HG03575 (cell line): ENCODE measurements at regions not wholly inside any gene's neighbourhood (a gene's known extent, or its start where the extent isn't known, plus 50 kb on each side); places are given as distances from the start of the nearest gene placed in this dataset.

Experiments used
- ATAC-seq: cut with Tn5 transposase; IDR thresholded peaks from one replicate; pipeline ENCODE4 v1.9.1; 2021; ENCODE audit not compliant: unreplicated experiment, insufficient number of reproducible peaks, low FRiP score; ENCODE audit errors: extremely low read depth

DNA sequence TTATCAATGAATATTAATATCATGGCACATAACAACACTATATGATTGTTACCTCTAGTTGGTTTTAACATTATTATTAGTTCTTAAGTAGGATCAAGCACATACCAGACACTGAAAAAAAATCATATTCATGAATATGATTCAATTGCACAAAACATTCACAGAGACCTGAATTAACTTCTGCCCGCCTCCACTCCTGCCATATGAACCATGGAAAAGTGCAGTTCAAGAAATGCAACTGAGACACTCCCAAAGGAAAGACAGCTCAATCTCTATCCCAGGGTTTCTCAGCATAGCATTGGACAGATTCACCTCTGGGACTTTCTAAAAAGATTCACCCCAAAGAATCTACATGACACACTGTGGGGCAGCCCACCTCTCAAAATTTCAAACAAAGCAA, 103.5 kb upstream of the KCNIP4 start:
- ATAC-seq: no peak

DNA sequence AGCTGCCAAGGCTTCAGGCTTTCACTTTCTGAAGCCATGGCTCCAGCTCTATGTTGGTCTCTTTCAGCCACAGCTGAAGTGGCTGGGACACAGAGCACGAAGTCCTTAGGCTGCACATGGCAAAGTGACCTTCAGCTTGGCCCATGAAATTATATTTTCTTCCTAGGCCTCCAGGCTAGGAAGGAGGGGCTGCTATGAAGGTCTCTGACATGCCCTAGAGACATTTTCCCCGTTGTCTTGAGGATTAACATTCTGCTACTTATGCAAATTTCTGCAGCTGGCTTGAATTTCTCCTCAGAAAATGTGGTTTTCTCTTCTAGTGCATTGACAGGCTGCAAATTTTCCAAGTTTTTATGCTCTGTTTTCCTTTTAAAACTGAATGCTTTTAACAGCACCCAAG, 99.8 kb upstream of the KCNIP4 start:
- ATAC-seq: no peak

DNA sequence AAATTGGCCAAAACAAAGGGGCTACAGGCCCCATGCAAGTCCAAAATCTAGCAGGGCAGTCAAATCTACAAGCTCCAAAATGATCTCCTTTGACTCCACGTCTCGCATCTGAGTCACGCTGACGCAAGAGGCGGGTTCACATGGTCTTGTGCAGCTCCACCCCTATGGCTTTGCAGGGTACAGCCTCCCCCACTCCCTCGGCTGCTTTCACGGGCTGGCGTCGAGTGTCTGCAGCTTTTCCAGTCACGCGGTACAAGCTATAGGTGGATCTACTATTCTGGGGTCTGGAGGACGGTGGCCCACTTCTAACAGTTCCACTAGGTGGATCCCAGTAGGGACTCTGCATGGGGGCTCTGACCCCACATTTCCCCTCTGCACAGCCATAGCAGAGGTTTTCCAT, 99.2 kb upstream of the KCNIP4 start:
- no peak for ATAC-seq

DNA sequence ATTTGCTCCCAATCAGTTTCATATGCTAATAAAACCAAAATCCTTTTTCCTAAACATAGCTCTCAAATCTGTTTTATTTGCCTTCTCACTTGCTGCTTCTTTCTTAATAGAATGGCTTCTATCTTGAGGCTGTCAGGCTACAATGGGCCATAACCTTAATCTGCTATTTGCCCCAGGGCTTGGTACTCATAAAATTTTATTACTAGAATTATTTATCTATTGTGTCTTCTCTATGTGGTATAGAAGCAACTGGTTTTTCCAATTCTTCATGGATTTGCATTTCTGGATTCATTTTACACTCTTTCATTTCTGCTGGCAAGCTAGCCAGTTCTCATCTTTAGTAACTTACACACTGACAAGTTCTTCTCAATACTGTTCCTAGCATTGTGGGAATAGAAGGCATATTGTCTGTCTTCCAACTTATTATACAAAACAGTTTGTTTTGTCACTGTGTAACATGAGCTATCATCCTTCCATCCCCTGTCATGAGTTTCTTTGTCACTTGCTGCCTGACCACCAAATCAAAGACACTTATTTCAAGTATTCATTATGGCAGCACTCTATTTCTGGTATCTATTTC, 96.6 kb upstream of the KCNIP4 start:
- no peak for ATAC-seq

DNA sequence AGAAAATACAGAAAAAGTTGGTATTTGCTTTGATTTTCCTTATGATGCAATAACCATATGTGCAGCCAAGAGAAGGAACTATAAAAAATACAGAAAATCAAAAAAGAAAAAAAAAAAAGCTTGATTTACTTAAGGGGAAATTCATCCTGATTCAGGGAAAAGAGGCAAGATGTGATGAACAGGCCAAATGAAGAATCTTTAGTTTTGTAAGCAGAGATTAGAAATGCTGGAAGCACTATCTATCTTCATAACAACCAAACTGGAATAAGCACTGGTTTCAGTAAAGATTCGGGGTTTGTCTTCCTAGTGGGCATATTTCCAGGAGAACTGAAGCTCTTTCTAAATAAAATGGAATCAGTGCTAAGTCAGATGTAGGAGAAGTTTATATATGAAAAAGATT, 82.9 kb upstream of the KCNIP4 start:
- no peak for ATAC-seq

DNA sequence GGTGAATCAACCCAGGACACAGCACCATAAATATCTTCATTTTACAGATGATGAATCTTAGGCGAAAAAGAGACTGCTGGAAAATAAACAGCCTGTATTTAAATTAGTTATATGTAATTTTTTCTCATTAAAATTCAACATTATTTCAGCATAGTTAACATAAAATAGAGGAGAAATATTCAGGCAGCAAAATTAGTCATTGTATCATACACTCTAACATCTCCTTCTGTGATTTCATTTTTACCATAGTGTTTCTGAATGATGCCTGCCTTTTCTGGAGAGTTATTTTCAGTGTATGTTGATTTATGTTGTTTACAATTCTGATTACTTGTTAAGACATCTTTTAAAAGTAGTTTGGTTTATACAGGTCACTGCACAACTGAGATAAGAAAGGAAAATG, 82.3 kb upstream of the KCNIP4 start:
- no peak for ATAC-seq

DNA sequence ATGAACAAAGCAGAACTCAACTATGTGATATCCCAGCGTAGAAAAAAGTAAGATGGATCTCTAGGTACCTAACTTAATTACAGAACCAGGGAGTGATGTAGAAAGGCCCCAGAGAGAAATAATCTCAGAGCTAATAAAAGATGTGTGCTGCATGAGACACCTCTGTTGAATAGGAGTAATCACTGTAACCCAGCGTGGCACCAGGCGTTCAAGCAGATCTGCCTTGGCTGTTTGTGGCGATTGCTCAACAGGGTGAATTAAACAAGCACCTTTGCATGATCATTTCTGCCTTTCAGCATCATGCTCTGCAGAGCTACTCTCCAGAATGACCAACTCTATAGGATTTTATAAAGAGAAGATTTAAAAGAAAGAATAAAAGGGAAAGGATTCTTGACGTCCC, 81.7 kb upstream of the KCNIP4 start:
- ATAC-seq: no peak

DNA sequence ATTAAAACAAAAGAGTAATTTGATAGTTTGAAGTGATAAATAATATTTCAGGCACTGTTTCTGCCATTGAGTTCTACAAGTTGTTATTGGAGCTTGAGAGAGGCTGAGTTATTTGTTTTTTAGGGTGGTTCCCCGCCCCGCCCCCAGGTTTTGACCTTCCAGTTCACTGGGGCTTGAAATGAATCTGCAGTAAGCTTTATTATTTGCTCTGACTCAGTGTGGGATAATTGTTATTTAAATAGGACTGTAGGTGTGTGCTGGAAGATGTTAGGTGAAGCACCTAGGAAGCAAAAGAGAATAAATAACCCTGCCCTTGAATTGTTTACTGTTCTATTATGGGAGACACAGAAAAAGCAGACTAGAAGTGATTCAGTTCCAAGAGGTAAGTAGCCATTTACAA, 81.2 kb upstream of the KCNIP4 start:
- ATAC-seq: no peak

DNA sequence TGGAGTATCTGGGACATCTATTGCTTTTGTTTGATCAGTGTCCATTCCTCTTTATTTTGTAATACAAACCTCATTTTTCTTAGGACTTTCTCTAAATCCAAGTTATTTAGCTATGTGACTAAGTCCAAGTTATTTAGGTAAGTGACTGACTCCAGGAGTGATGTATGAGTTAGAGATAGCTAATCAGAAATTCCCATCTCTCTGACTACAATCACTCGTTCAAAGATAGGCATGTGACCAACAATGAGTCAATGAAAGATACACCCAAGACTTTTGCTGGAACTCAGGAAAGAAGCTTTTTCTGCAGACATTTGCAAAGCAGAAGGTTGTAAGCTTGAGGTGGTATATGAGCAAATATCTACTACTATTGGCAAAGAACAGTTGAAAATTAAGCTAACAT, 72.5 kb upstream of the KCNIP4 start:
- no peak for ATAC-seq

DNA sequence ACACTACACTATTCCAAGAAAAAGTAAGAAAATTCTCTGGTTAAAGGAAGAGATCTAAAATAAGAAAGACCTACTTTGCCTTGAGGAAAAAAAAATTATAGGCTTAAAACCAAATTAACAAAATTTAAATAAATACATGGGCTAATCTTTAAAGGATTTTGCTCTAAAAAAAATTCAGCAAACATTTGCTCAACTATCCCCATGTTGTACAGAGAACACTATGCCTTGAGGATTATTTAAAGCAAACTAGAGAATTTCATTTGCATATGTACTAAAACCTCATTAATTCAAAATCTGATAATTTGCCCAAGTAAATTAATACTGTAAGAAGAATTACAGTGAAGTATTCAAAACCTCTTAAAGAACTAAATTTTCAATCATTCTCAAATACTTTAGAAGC, 71.6 kb upstream of the KCNIP4 start:
- no peak for ATAC-seq

DNA sequence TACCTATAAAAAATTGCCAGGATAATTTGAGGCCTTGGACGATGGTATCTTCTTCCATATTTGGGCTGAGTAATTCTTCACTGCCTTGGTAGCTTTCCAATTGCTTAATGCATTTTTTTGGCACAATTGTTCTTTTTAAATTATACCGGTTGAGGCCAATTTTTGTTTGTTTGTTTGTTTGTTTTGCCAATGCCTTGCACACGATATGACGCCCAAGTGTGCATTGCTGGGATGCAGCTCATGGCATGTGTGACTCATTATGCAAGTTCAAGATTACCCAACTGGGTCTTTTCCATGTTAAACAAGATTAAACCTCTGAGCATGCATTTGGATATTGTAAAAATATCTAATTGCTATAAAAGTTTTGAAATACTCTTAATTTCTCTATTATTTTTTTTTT, 71.1 kb upstream of the KCNIP4 start:
- no peak for ATAC-seq

DNA sequence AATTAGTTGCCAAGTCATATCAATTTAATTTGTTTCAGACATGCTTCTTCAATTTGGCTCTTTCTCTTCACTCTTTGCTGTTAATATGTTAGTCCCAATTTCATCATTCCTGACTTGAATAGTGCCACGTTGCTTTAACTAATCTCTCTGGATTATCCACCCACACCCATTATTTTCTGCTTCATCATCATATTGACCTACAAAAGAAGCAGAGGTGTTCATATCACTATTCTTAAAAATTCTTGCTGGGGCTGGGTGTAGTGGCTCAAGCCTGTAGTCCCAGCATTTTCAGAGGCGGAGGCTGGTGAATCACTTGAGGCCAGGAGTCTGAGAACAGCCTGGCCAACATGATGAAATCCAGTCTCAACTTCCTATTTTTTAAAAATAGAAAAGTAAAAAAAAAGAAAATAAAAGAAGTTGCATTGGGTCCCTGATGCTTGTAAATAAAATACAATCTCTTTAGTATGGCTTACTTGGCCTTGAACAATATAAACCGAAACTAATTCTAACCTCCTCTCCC, 65.7 kb upstream of the KCNIP4 start:
- no peak for ATAC-seq

DNA sequence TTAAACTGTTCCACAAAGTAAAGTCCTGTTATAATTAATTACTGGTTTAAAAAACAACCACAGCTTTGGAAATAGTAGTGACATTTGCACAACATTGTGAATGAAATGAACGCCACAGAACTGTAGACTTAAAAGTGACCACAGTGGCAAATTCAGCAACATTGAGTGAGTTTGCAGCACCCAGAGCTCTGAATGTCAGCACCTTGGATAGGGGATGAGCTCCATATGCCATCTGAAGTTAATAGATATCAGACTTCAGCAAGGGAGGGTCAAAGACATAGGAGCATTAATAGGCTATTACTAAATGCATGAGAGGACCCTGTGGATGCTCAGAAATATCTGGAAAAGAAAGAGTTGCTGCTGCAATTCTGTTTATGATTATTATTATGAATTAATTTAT, 55.3 kb upstream of the KCNIP4 start:
- no peak for ATAC-seq
